GM23248 (cell line): ENCODE measurements at regions not wholly inside any gene's neighbourhood (a gene's known extent, or its start where the extent isn't known, plus 50 kb on each side); places are given as distances from the start of the nearest gene placed in this dataset.

ENCODE experiments used
- DNase-seq: peaks from one replicate; pipeline ENCODE4 v3.0.0-alpha.2; 2015
- H2AFZ ChIP-seq: fragments of 200-600 bp; sonication (generic); 2 replicates; pipeline ENCODE4 v1.6.1; 2016; ENCODE audit warnings: antibody characterized with exemption
- H3F3A ChIP-seq: fragments of 200-600 bp; sonication (generic); 2 replicates; pipeline ENCODE4 v1.6.1; 2016; ENCODE audit warnings: mild to moderate bottlenecking, antibody characterized with exemption, mixed run types; ENCODE audit not compliant: insufficient read depth
- H3K27ac ChIP-seq: fragments of 200-600 bp; sonication (generic); 2 replicates; pipeline ENCODE4 v1.5.1; 2016; ENCODE audit warnings: mild to moderate bottlenecking
- H3K27me3 ChIP-seq: fragments of 200-600 bp; sonication (generic); replicated peaks from 2 replicates; pipeline ENCODE4 v1.6.1; 2016; ENCODE audit warnings: mild to moderate bottlenecking; ENCODE audit not compliant: insufficient read depth
- H3K36me3 ChIP-seq: fragments of 200-600 bp; sonication (generic); 2 replicates; pipeline ENCODE4 v1.6.1; 2016; ENCODE audit warnings: low read depth, mild to moderate bottlenecking
- H3K4me1 ChIP-seq: fragments of 200-600 bp; sonication (generic); 2 replicates; pipeline ENCODE4 v1.6.1; 2016; ENCODE audit warnings: mild to moderate bottlenecking; ENCODE audit not compliant: insufficient read depth
- H3K4me2 ChIP-seq: fragments of 200-600 bp; sonication (generic); one replicate; pipeline ENCODE4 v1.6.1; 2016; ENCODE audit warnings: mild to moderate bottlenecking; ENCODE audit not compliant: unreplicated experiment
- H3K4me3 ChIP-seq: fragments of 200-600 bp; sonication (generic); 2 replicates; pipeline ENCODE4 v1.5.1; 2016; ENCODE audit warnings: mild to moderate bottlenecking
- H3K79me2 ChIP-seq: fragments of 200-600 bp; sonication (generic); 2 replicates; pipeline ENCODE4 v1.6.1; 2016; ENCODE audit warnings: mild to moderate bottlenecking; ENCODE audit not compliant: insufficient read depth
- H3K9ac ChIP-seq: fragments of 200-600 bp; sonication (generic); 2 replicates; pipeline ENCODE4 v1.6.1; 2016; ENCODE audit warnings: mild to moderate bottlenecking
- H3K9me2 ChIP-seq: fragments of 200-600 bp; sonication (generic); 2 replicates; pipeline ENCODE4 v1.6.1; 2016; ENCODE audit warnings: mixed run types, mild to moderate bottlenecking, moderate library complexity; ENCODE audit not compliant: insufficient read depth
- H3K9me3 ChIP-seq: fragments of 200-600 bp; sonication (generic); one replicate; pipeline ENCODE4 v1.6.1; 2017; ENCODE audit warnings: low read depth
- H4K20me1 ChIP-seq: fragments of 200-600 bp; sonication (generic); 2 replicates; pipeline ENCODE4 v1.6.0; 2016; ENCODE audit not compliant: insufficient read depth
- EZH2 ChIP-seq: fragments of 200-600 bp; sonication (generic); IDR thresholded peaks from 2 replicates; pipeline ENCODE4 v1.6.1; 2018; ENCODE audit warnings: antibody characterized with exemption, mild to moderate bottlenecking; ENCODE audit not compliant: insufficient read depth, poor library complexity, severe bottlenecking
- EZH2phosphoT487 ChIP-seq: fragments of 200-600 bp; sonication (generic); IDR thresholded peaks from 2 replicates; pipeline ENCODE4 v1.6.1; 2018; ENCODE audit warnings: antibody characterized with exemption, moderate library complexity, mild to moderate bottlenecking, low read depth; ENCODE audit not compliant: insufficient read depth
- WGBS, 2 experiments: methylation state at CpG; one replicate each; pipeline ENCODE4 v1.1.6; 2015 to 2017; ENCODE audit warnings: low lambda C conversion rate in 2 of 2, low coverage in 1 of 2; ENCODE audit errors: missing lambda C conversion rate in 2 of 2; 5-methylcytosine and 5-hydroxymethylcytosine counted together
- in situ Hi-C: fragments of 300-500 bp; cut with MboI; formaldehyde crosslinking; loops from 2 replicates; pipeline ENCODE4 v1.15.0; 2020

GRCh38 chr11:95388086-95388485 lies 157.1 kb upstream of the SESN3 start:
- Histone ChIP-seq H3K9me3 (no peaks in the 10 kb centered on the region), H3K4me2 (no peak overlapping the region), H3K27ac (no peak overlapping the region), H4K20me1 (no peaks in the 10 kb centered on the region), H3K27me3 (no peaks in the 10 kb centered on the region), H3K4me1 (no peaks in the 10 kb centered on the region), H2AFZ (no peak overlapping the region), H3F3A (no peaks in the 10 kb centered on the region), H3K9ac (no peak overlapping the region), H3K9me2 (no peaks in the 10 kb centered on the region), H3K36me3 (no peaks in the 10 kb centered on the region), H3K4me3 (no peak overlapping the region), H3K79me2 (no peaks in the 10 kb centered on the region)
- WGBS, 2 experiments = 74 to 75% methylated on average over 6 of the region's 6 CpGs
- DNase-seq = no peak
- no peak for TF ChIP-seq EZH2
- in situ Hi-C loops = no loop called here

GRCh38 chr11:95387325-95387724 lies 156.3 kb upstream of the SESN3 start:
- WGBS, 2 experiments = 52 to 59% methylated on average over 1 of the region's 1 CpG
- in situ Hi-C loops = no loop called here
- no peak overlapping the region for H3K4me3 ChIP-seq

GRCh38 chr11:95385577-95385976 lies 154.6 kb upstream of the SESN3 start:
- Histone ChIP-seq H3K27me3 (no peaks in the 10 kb centered on the region), H3K27ac (no peak overlapping the region), H4K20me1 (no peaks in the 10 kb centered on the region), H3K9me2 (no peaks in the 10 kb centered on the region), H3K9ac (no peak overlapping the region), H3K4me3 (no peak overlapping the region), H3K9me3 (no peaks in the 10 kb centered on the region), H3K4me2 (no peak overlapping the region), H3K36me3 (no peaks in the 10 kb centered on the region), H3K79me2 (no peaks in the 10 kb centered on the region), H3K4me1 (no peaks in the 10 kb centered on the region), H2AFZ (no peak overlapping the region), H3F3A (no peaks in the 10 kb centered on the region)
- TF ChIP-seq EZH2 (no peak), EZH2phosphoT487 (no peak)
- in situ Hi-C loops = no loop called here
- no peak for DNase-seq

More at GRCh38 chr11:95387325-95387724, 156.3 kb upstream of the SESN3 start:
- Histone ChIP-seq H3K9ac (no peak overlapping the region), H3K9me2 (no peaks in the 10 kb centered on the region), H3K9me3 (no peaks in the 10 kb centered on the region), H4K20me1 (no peaks in the 10 kb centered on the region), H3K36me3 (no peaks in the 10 kb centered on the region), H3K27me3 (no peaks in the 10 kb centered on the region), H3F3A (no peaks in the 10 kb centered on the region), H3K4me1 (no peaks in the 10 kb centered on the region), H2AFZ (no peak overlapping the region), H3K79me2 (no peaks in the 10 kb centered on the region), H3K27ac (no peak overlapping the region), H3K4me2 (no peak overlapping the region)
- TF ChIP-seq EZH2 = no peak
- TF ChIP-seq EZH2phosphoT487 = no peak
- no peak for DNase-seq

GRCh38 chr11:95379479-95379878 lies 148.5 kb upstream of the SESN3 start:
- Histone ChIP-seq H3K79me2 (no peaks in the 10 kb centered on the region), H3K9ac (no peak overlapping the region), H3K4me3 (no peak overlapping the region), H3K4me1 (peaks cover 31% of the 10 kb centered on the region), H3K27ac (no peak overlapping the region), H3K9me3 (no peaks in the 10 kb centered on the region), H3K9me2 (no peaks in the 10 kb centered on the region), H3K36me3 (no peaks in the 10 kb centered on the region), H3F3A (peaks cover 17% of the 10 kb centered on the region), H2AFZ (no peak overlapping the region), H4K20me1 (no peaks in the 10 kb centered on the region), H3K4me2 (no peak overlapping the region), H3K27me3 (no peaks in the 10 kb centered on the region)
- in situ Hi-C loops = no loop called here
- no peak for TF ChIP-seq EZH2phosphoT487
- TF ChIP-seq EZH2 = no peak
- no peak for DNase-seq

GRCh38 chr11:95378789-95379188 lies 147.8 kb upstream of the SESN3 start:
- no peak overlapping the region for H3K4me2 ChIP-seq
- WGBS, 2 experiments = 100% methylated on average over 1 of the region's 1 CpG
- no peaks in the 10 kb centered on the region for H3K9me3 ChIP-seq

More at GRCh38 chr11:95378789-95379188, 147.8 kb upstream of the SESN3 start:
- DNase-seq = no peak
- Histone ChIP-seq H3K4me3 (no peak overlapping the region), H3F3A (peaks cover 23% of the 10 kb centered on the region), H3K36me3 (no peaks in the 10 kb centered on the region), H3K27me3 (no peaks in the 10 kb centered on the region), H3K9me2 (no peaks in the 10 kb centered on the region), H3K4me1 (peaks cover 31% of the 10 kb centered on the region), H3K79me2 (no peaks in the 10 kb centered on the region), H3K27ac (no peak overlapping the region), H3K9ac (no peak overlapping the region), H4K20me1 (no peaks in the 10 kb centered on the region), H2AFZ (no peak overlapping the region)
- TF ChIP-seq EZH2 (no peak), EZH2phosphoT487 (no peak)
- in situ Hi-C loops = no loop called here
